Retinal pigment epithelial cell (primary cell): ENCODE measurements at regions not wholly inside any gene's neighbourhood (a gene's known extent, or its start where the extent isn't known, plus 50 kb on each side); places are given as distances from the start of the nearest gene placed in this dataset.

Source experiments
- DNase-seq: peaks from one replicate; pipeline ENCODE4 v3.0.0-alpha.2; 2010; ENCODE audit warnings: low read depth
- H3K4me3 ChIP-seq: 2 replicates; pipeline ENCODE4 v1.5.1; 2011; ENCODE audit warnings: mild to moderate bottlenecking, low read length, control low read depth, moderate library complexity
- CTCF ChIP-seq: conservative IDR thresholded peaks from 2 replicates; pipeline ENCODE4 v1.5.1; 2011; ENCODE audit warnings: low read depth, low read length, control low read depth, inconsistent platforms

DNA sequence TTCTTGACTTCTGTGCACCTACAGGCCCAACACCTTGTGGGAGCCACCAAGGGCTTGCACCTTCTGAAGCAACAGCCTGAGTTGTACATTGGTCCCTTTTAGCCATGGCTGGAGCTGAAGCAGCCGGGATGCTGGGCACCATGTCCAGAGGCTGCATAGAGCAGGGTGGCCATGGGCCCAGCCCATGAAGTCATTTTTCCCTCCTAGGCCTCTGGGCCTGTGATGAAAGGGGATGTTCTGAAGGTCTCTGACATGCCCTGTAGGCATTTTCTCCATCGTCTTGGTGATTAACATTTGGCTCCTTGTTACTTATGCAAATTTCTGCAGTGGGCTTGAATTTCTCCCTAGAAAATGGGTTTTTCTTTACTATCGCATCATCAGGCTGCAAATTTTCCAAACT lies 83.1 kb upstream of the ACVR1 start:
- no peak for TF ChIP-seq CTCF
- H3K4me3 ChIP-seq, result no peak overlapping the region
- no peak for DNase-seq

DNA sequence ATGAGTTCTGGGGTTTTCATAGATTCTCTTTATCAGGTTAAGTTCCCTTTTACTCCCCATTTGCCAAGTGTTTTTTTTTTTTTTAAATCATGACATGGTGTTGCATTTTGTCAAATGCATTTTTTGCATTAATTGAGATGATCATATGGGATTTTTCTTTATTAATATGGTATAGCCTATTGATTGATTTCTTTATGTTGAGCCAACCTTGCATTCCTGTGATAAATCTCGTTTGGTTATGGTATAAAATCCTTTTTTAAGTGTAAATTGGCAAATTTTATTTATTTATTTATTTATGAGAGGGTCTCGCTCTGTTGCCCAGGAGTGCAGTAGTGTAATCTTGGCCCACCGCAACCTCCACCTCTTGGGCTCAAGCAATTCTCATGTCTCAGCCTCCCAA lies 81.5 kb upstream of the ACVR1 start:
- H3K4me3 ChIP-seq, result no peak overlapping the region
- DNase-seq, result no peak
- no peak for TF ChIP-seq CTCF

GRCh38 chr2:157952558-157952957 lies 76.4 kb upstream of the ACVR1 start:
- H3K4me3 ChIP-seq, result no peak overlapping the region
- DNase-seq, result no peak
- no peak for TF ChIP-seq CTCF

DNA sequence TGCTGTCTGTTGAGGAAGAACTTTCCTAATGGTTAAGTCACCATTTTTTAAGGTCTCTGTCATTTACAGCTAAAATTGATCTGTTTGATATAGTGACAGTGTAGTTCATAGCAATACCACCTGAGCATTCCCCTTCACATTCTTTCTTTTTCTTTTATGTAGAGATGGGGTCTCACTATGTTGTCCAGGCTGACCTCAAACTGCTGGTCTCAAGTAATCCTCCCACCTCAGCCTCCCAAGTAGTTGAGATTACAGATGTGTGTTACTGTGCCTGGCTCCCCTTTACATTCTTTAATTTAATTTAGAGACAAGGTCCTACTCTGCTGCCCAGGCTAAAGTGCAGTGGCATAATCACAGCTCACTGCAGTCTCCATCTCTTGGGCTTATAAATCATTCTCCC lies 72.7 kb upstream of the ACVR1 start:
- TF ChIP-seq CTCF, result no peak
- DNase-seq, result no peak
- no peak overlapping the region for H3K4me3 ChIP-seq

DNA sequence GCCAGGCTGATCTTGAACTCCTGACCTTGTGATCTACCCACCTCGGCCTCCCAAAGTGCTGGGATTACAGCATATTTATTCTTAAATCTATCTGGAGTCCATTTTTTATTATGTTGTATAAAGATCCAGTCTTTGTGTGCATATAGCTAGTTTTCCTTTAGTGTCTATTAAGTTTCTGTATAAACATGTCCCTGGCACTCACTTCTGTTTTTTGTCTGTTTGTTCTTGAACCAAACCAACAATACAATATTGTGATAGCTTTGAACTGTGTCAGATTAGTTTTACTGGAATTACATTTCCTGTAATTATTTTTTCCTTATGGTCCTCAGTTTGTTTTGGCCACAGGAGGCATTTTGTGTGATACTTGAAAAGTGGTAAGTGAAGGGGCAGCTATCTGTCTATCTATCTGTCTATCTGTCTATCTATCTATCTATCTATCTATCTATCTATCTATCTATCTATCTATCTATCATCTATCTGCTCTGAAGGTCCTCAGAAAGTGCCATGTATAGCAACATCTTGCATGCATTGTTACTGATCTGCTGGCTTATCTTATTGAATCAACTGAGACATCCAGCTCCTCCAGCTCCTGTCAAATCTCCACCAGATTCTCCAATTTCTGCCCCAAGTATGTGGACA lies 70.9 kb upstream of the ACVR1 start:
- H3K4me3 ChIP-seq, result no peak overlapping the region
- no peak for TF ChIP-seq CTCF
- no peak for DNase-seq

GRCh38 chr2:157940024-157940423 lies 63.9 kb upstream of the ACVR1 start:
- TF ChIP-seq CTCF, result no peak
- DNase-seq, result no peak
- H3K4me3 ChIP-seq, result no peak overlapping the region

DNA sequence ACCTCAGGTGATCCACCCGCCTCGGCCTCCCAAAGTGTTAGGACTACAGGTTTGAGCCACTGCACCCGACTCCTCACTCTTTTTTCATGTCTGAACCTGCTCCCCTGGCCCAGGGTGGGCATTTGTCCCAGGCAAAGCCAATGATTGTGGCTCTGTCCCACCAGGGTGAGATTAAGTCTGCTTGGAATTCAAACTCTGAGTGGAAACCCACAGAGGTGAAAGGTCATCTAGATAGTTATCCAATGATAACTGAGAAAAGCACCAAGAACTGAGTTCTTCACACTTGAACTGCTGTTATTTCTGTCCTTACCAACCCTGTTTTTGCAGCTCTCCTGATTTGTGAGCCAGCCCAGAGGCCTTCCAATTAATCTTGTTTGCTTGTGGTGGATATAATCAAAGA lies 62.4 kb upstream of the ACVR1 start:
- DNase-seq, result peak; percentile 38
- no peak overlapping the region for H3K4me3 ChIP-seq
- no peak for TF ChIP-seq CTCF
